Neural cell (in vitro differentiated cells): ENCODE measurements at regions not wholly inside any gene's neighbourhood (a gene's known extent, or its start where the extent isn't known, plus 50 kb on each side); places are given as distances from the start of the nearest gene placed in this dataset.

Experiments
- H2AFZ ChIP-seq: fragments of 200-600, 300-800 bp; sonication (generic), shearing (Covaris generic); 2 replicates; pipeline ENCODE4 v1.6.0; 2014; ENCODE audit warnings: low read depth, mild to moderate bottlenecking, antibody characterized with exemption, low read length, moderate library complexity
- H3F3A ChIP-seq: fragments of 200-600 bp; shearing (Covaris generic); 2 replicates; pipeline ENCODE4 v1.6.1; 2016; ENCODE audit warnings: mild to moderate bottlenecking, moderate library complexity, mixed read lengths, antibody characterized with exemption, low read length; ENCODE audit not compliant: insufficient read depth, poor library complexity, severe bottlenecking
- H3K27ac ChIP-seq: fragments of 200-600, 300-800 bp; sonication (generic), shearing (Covaris generic); 2 replicates; pipeline ENCODE4 v1.5.1; 2014; ENCODE audit warnings: mild to moderate bottlenecking, low read length, moderate library complexity
- H3K27me3 ChIP-seq: fragments of 300-800, 200-600 bp; sonication (generic), shearing (Covaris generic); 2 replicates; pipeline ENCODE4 v1.6.0; 2014; ENCODE audit warnings: mild to moderate bottlenecking, low read depth, low read length, moderate library complexity; ENCODE audit not compliant: insufficient read depth
- H3K36me3 ChIP-seq: fragments of 300-800, 200-600 bp; sonication (generic), shearing (Covaris generic); 2 replicates; pipeline ENCODE4 v1.5.1; 2014; ENCODE audit warnings: mild to moderate bottlenecking, antibody characterized with exemption, low read length, moderate library complexity; ENCODE audit not compliant: insufficient read depth
- H3K4me2 ChIP-seq: fragments of 300-800, 200-600 bp; sonication (generic), shearing (Covaris generic); 2 replicates; pipeline ENCODE4 v1.6.0; 2014; ENCODE audit warnings: mild to moderate bottlenecking, low read length
- H3K4me3 ChIP-seq: fragments of 300-800, 200-600 bp; sonication (generic), shearing (Covaris generic); 2 replicates; pipeline ENCODE4 v1.5.1; 2014; ENCODE audit warnings: mild to moderate bottlenecking, low read length, moderate library complexity
- H3K79me2 ChIP-seq: fragments of 200-600 bp; shearing (Covaris generic); replicated peaks from 2 replicates; pipeline ENCODE4 v1.6.0; 2014; ENCODE audit warnings: mild to moderate bottlenecking, low read length, moderate library complexity; ENCODE audit not compliant: insufficient read depth
- H3K9ac ChIP-seq: fragments of 300-800, 200-600 bp; sonication (generic), shearing (Covaris generic); 2 replicates; pipeline ENCODE4 v1.6.1; 2016; ENCODE audit warnings: mild to moderate bottlenecking, low read length, mixed read lengths
- H3K9me2 ChIP-seq: fragments of 200-600 bp; shearing (Covaris generic); 2 replicates; pipeline ENCODE4 v1.6.1; 2016; ENCODE audit warnings: mild to moderate bottlenecking, low read length, mixed read lengths; ENCODE audit not compliant: insufficient read depth
- H3K9me3 ChIP-seq: fragments of 200-600, 300-800 bp; sonication (generic), shearing (Covaris generic); 2 replicates; pipeline ENCODE4 v1.6.1; 2016; ENCODE audit warnings: mild to moderate bottlenecking, mixed run types, low read length, moderate library complexity, mixed read lengths
- H4K20me1 ChIP-seq: fragments of 200-600 bp; shearing (Covaris generic); 2 replicates; pipeline ENCODE4 v1.6.1; 2016; ENCODE audit warnings: mild to moderate bottlenecking, mixed run types; ENCODE audit not compliant: insufficient read depth
- CTCF ChIP-seq: fragments of 450-650 bp; IDR thresholded peaks from 2 replicates; pipeline ENCODE4 v1.5.1; 2014; ENCODE audit warnings: antibody characterized with exemption, mild to moderate bottlenecking, moderate library complexity; ENCODE audit not compliant: poor library complexity, severe bottlenecking
- EP300 ChIP-seq: fragments of 450-650 bp; conservative IDR thresholded peaks from 2 replicates; pipeline ENCODE4 v1.6.1; 2014; ENCODE audit warnings: antibody characterized with exemption, mild to moderate bottlenecking, moderate library complexity; ENCODE audit not compliant: poor library complexity, severe bottlenecking
- EZH2 ChIP-seq: fragments of 200-600, 300-800 bp; shearing (Covaris generic), sonication (generic); IDR thresholded peaks from 2 replicates; pipeline ENCODE4 v1.6.1; 2014; ENCODE audit warnings: antibody characterized with exemption, low read length, borderline replicate concordance, mild to moderate bottlenecking; ENCODE audit not compliant: insufficient read depth, poor library complexity, severe bottlenecking
- MXI1 ChIP-seq: fragments of 450-650 bp; conservative IDR thresholded peaks from 2 replicates; pipeline ENCODE4 v1.6.1; 2014; ENCODE audit warnings: antibody characterized with exemption, mild to moderate bottlenecking; ENCODE audit not compliant: poor library complexity, severe bottlenecking
- POLR2AphosphoS5 ChIP-seq: IDR thresholded peaks from 2 replicates; pipeline ENCODE4 v1.6.1; 2012
- RAD21 ChIP-seq: fragments of 450-650 bp; conservative IDR thresholded peaks from 2 replicates; pipeline ENCODE4 v1.6.1; 2014; ENCODE audit warnings: antibody characterized with exemption, mild to moderate bottlenecking, moderate library complexity
- SMC3 ChIP-seq: fragments of 450-650 bp; conservative IDR thresholded peaks from 2 replicates; pipeline ENCODE4 v1.6.1; 2014; ENCODE audit warnings: antibody characterized with exemption, mild to moderate bottlenecking, moderate library complexity; ENCODE audit not compliant: poor library complexity
- TAF1 ChIP-seq: IDR thresholded peaks from 2 replicates; pipeline ENCODE4 v1.6.1; 2012; ENCODE audit warnings: low read depth
- TF ChIP-seq, protein P1 (sequence below): IDR thresholded peaks from 2 replicates; pipeline ENCODE4 v1.6.1; 2012; ENCODE audit warnings: borderline replicate concordance

- no peaks in the 10 kb centered on the region for H3K36me3 ChIP-seq
- H4K20me1 ChIP-seq: no peaks in the 10 kb centered on the region
- peak overlapping the region; percentile 67 for H3K27ac ChIP-seq
- no peaks in the 10 kb centered on the region for H3K9me2 ChIP-seq
- H3F3A ChIP-seq: peaks cover 7% of the 10 kb centered on the region
- H3K4me3 ChIP-seq: peak overlapping the region; percentile 58
- H3K27me3 ChIP-seq: no peaks in the 10 kb centered on the region
- TF ChIP-seq CTCF: no peak
- no peak for TF ChIP-seq RAD21
- TF ChIP-seq TAF1: no peak
- TF ChIP-seq EP300: no peak
- no peak for TF ChIP-seq SMC3
- no peak for TF ChIP-seq POLR2AphosphoS5
- TF ChIP-seq, protein P1, sequence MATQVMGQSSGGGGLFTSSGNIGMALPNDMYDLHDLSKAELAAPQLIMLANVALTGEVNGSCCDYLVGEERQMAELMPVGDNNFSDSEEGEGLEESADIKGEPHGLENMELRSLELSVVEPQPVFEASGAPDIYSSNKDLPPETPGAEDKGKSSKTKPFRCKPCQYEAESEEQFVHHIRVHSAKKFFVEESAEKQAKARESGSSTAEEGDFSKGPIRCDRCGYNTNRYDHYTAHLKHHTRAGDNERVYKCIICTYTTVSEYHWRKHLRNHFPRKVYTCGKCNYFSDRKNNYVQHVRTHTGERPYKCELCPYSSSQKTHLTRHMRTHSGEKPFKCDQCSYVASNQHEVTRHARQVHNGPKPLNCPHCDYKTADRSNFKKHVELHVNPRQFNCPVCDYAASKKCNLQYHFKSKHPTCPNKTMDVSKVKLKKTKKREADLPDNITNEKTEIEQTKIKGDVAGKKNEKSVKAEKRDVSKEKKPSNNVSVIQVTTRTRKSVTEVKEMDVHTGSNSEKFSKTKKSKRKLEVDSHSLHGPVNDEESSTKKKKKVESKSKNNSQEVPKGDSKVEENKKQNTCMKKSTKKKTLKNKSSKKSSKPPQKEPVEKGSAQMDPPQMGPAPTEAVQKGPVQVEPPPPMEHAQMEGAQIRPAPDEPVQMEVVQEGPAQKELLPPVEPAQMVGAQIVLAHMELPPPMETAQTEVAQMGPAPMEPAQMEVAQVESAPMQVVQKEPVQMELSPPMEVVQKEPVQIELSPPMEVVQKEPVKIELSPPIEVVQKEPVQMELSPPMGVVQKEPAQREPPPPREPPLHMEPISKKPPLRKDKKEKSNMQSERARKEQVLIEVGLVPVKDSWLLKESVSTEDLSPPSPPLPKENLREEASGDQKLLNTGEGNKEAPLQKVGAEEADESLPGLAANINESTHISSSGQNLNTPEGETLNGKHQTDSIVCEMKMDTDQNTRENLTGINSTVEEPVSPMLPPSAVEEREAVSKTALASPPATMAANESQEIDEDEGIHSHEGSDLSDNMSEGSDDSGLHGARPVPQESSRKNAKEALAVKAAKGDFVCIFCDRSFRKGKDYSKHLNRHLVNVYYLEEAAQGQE: no peak
- no peak for TF ChIP-seq EZH2
- TF ChIP-seq MXI1: no peak
- no peaks in the 10 kb centered on the region for H3K9me3 ChIP-seq
- no peak overlapping the region for H2AFZ ChIP-seq
- peak overlapping the region; percentile 32 for H3K9ac ChIP-seq
- H3K79me2 ChIP-seq: no peaks in the 10 kb centered on the region
- peak overlapping the region; percentile 74 for H3K4me2 ChIP-seq
These were observed 99.5 kb downstream of the CXXC4 start for GRCh38 chr4:104395168-104395614.

GRCh38 chr4:104394406-104395167 lies 100.1 kb downstream of the CXXC4 start:
- Histone ChIP-seq H3K27ac (peak overlapping the region; percentile 67), H3K4me2 (peak overlapping the region; percentile 74), H2AFZ (no peak overlapping the region)

More at GRCh38 chr4:104394406-104395167, 100.1 kb downstream of the CXXC4 start:
- no peaks in the 10 kb centered on the region for H3K79me2 ChIP-seq
- no peaks in the 10 kb centered on the region for H3K36me3 ChIP-seq
- H3F3A ChIP-seq: peaks cover 7% of the 10 kb centered on the region
- H3K9me2 ChIP-seq: no peaks in the 10 kb centered on the region
- H3K9ac ChIP-seq: peak overlapping the region; percentile 32
- H3K9me3 ChIP-seq: no peaks in the 10 kb centered on the region
- H3K4me3 ChIP-seq: peak overlapping the region; percentile 58
- TF ChIP-seq CTCF (peak; percentile 60), POLR2AphosphoS5 (peak; percentile 88), RAD21 (peak; percentile 64), MXI1 (peak; percentile 53), SMC3 (peak; percentile 67), EZH2 (no peak), TAF1 (no peak), EP300 (peak; percentile 93)
- TF ChIP-seq, protein P1: no peak
- H3K27me3 ChIP-seq: no peaks in the 10 kb centered on the region
- no peaks in the 10 kb centered on the region for H4K20me1 ChIP-seq
